ENCODE measurements at regions not wholly inside any gene's neighbourhood (a gene's known extent, or its start where the extent isn't known, plus 50 kb on each side); places are given as distances from the start of the nearest gene placed in this dataset.

DNA sequence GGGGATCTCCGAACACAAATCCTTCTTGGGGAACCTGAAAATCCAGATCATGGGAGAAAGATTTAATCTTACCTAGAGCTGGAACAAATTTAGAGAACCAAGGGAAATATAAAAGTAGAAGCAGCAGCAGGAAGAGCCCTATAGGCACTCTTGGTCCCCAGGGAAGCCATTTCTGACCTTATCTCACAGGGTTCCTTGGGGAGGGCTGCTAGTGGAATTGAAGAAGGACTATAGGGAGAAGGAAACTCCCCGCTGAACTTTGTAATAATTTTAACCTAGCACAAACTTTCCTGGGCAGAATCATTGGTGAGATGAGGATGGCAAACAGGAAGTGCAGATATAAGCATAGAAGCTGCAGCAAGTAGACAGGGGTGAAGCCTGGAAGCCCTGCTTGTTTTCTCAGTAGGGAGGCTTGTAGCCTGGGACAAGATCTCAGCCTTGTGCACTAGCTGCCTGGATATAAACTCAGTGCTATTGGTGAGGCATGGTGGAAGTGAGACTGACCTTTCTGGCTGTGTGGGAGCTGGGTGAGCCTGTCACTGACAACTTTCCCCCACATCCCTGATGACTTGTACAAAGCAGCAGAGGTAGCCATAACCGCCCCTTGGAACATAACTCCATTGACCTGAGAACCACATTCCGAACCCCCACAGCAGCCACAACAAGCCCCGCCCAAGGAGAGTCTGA is 343.0 kb upstream of the TGFBR2 start:
- DNase-seq (ENCODE audit: low read depth in 2 of 2): no peak

DNA sequence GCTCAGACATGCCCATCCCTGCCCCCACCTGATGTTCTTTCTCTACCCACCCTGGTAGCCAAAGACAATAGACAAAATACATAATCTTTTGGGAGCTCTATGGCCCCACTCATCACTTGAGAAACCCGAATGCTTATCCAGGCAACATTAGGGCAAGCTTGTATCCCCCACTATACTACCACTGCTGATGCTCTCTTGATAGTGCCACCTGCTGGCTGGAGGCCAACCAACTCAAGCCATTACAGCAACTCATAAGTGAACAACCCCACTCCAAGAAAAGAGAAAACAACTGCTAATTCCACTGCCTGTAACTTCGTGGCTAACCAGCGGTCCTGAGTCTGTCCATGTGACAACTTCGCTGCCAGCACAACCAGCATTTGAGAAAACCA is 342.5 kb upstream of the TGFBR2 start:
- DNase-seq (ENCODE audit: low read depth in 2 of 2): no peak

DNA sequence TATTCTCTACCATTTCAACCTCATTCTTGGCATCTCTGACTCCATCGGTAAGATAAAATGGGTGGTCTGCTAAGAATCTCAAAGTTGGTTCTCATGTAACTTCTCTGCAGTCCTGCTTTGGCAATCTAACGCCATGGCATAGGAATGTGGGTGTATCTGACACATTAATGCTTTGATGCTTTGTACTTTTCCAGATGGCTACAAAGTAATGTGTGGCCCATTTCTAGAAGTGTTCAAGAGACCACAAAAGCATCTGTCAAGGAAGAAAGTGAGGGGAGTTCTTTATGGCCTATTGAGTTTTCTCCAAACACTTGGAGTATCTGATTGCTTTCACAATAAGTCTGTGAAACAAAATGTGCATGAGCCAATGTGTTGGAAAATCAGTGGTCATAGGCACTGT is 339.9 kb upstream of the TGFBR2 start:
- no peak for DNase-seq (ENCODE audit: low read depth in 2 of 2)

DNA sequence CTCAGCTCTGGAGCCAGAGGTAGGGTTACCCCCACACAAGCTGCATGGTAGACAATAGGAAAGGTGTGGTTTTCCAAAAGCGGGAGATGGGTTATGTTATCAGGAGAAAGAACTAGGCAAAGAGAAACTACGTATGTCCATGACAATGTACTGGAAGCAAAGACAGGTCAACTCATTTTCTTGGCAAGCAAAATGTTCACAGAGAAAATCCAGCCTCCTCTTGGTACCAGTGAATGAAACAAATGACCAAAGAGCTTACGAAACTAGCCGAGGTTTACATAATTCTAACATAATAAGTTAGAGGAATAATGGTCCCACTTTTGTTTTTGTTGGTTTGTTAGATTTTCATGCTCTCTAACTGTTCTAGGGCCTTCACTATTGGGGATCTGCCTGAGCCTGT is 338.1 kb upstream of the TGFBR2 start:
- DNase-seq (ENCODE audit: low read depth in 2 of 2): no peak

DNA sequence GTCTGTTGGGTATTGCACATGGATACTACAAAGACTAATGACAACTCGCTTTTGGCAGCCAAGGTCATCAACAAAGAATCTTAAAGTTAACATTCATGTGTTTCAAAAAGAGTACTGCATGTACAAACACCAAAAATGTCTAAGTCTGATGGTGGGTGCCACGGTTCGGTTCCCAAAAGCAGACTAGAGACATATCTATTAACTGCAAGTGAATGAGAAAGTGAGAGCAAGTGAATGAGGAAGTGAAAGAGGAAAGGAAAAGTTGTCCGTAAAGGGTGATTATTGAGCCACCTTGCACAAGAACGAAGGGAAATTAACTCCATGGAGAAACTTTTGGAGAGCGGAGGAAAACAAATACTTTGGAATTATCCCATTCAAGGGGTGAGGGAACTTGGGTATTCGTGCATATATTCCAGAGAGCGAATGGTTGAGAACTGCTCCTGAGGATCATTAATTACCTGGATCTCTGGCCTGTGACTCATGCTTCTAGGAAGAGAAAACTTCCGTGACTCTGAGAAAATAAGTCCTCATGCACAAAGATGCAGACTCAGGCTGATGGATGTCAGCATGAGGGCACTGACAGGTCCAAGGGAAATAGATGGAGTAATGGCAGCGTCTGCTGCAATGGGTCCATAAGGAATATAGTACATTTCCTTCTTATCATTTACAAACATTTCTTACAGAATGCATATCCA is 336.5 kb upstream of the TGFBR2 start:
- DNase-seq (ENCODE audit: low read depth in 2 of 2): no peak

DNA sequence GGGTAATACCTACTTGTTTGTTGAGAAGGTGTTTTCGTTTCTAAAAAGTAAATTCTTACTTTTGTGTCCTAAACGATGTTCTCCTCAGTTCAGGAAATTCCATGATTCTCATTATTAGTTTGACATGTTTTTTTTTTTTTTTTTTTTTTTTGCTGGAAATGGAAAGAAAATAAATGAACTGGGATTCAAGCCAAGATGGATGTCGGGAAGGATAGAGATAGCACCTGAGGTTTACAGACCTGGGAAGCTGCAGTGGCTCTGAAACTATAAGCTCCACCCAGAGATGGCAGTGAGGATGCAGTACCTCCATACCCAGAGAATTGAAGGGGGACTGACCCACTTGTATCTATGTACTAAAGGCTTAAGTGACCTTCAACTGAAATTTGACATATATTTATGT is 334.6 kb upstream of the TGFBR2 start:
- no peak for DNase-seq (ENCODE audit: low read depth in 2 of 2)

DNA sequence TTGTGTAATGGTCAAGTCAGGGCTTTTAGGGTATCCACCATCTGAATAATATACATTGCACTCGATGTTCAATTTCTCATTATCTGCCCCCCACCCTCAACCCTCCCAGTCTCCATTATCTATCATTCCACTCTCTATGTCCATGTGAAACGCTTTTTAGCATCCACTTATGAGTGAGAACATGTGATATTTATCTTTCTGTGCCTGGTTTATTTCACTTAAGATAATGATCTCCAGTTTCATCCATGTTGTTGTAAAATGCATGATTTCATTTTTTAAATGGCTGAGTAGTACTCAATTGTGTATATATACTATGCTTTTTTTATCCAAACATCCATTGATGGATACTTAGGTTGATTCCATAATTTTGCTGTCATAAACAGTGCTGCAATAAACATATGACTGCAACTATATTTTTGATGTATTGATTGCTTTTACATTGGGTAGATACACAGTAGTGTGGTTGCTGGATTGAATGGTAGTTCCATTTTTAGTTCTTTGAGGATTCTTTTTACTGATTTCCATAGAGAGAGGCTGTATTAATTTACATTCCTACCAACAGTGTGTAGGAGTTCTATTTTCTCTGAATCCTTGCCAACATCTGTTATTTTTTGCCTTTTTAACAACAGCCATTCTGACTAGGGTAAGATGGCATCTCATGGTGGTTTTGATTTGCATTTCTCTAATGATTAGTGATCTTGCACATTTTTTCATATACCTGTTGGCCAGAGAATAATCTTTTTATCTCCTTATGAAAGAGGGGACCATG is 332.9 kb upstream of the TGFBR2 start:
- no peak for DNase-seq (ENCODE audit: low read depth in 2 of 2)

DNA sequence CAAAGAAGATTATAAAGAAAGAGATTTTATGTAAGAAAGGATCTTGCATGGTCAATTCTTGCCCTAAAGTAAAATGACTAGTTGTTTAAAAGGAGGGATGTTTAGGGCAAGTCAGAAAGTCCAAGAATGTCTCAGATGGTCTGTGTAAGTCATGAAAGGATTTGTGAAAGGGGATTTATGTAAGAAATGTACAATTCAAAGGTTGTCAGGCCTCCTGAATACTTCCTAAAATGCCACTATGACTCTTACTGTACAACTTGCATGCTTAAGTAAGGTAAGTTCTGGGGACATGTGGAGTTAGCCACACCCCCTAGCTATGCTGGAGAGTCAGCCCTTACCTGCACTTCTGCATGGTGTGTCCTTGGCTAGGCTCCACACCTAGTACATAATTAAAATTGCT is 328.9 kb upstream of the TGFBR2 start:
- DNase-seq (ENCODE audit: low read depth in 2 of 2): no peak

DNA sequence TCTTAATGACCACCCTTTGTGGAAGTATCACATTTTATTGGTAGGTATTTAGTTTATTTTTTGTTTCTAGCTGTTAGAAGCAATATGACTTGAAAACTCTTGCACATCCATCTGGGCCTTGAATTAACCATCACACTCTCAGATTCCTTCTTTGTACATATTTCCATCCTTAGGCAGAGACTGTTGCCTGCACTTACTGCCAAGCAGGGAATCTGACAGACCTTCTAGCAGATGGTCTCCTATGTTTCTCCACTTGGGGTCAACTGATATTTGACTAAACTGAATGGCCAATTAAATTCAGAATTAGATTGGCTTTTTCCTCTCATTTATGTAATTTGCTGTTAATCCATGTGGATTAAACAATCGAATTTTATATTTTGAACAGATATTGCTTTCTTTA is 324.9 kb upstream of the TGFBR2 start:
- DNase-seq (ENCODE audit: low read depth in 2 of 2): no peak

DNA sequence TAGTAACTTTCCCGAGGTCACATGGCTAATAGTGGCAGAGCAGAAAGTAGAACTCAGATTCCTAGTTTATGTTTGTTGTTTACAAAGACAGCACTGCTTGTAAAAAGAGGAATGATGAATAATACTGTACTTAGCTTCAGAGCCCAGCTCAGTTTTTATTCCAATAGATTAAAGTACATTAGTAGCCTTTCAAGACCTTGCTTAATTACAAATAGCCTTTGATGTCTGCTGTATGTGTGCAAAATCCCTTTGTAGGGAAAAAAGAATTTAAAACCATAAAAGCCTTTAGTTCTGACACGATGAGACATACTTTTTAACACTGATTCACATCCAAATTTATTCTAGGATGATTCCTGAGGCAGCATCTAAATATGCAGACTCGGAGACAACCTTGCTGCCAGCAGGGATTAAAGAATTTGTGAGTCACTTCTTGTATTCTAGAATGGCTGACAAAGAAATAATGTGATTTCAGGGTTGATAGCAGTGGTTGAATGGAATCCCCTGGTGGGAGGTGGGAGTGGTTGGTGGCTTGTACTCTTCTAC is 324.2 kb upstream of the TGFBR2 start:
- DNase-seq (ENCODE audit: low read depth in 2 of 2): no peak

DNA sequence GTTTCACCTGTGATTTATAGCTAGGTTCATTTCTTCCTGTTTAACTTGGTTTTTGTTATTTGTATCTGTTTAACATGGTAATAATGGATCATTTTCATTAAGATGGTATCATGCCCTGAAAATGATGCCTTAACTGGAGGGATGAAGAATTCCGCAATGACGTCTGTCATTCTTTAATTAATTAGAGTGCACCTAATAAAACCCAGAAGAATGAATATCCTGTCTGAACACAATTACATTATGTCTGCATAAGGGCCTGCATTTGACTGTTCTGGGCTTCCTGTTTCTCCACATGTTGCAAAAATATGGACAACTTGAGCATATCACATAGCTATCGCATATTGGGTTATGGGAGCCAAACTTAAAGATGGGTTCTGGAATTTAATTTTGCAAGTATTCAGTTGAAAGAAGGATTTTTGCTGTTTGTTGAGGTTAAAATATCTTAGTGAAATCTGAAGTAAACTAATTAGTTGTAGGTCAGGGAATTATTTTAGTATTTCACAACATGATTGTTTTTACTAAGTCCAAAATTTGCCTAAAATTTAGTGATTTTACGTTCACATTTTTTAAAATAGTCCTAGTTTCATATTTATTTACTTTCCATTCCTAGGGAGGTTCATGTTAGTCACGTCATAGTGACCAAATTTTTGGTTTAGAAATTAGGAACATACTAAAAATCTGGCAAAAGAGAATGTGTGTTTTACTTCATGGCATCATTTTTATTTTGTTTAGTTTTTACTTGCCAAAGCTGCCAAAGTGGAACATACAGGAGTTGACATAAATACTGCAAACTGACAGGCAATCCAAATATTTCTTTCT is 321.0 kb upstream of the TGFBR2 start:
- DNase-seq (ENCODE audit: low read depth in 2 of 2): no peak

DNA sequence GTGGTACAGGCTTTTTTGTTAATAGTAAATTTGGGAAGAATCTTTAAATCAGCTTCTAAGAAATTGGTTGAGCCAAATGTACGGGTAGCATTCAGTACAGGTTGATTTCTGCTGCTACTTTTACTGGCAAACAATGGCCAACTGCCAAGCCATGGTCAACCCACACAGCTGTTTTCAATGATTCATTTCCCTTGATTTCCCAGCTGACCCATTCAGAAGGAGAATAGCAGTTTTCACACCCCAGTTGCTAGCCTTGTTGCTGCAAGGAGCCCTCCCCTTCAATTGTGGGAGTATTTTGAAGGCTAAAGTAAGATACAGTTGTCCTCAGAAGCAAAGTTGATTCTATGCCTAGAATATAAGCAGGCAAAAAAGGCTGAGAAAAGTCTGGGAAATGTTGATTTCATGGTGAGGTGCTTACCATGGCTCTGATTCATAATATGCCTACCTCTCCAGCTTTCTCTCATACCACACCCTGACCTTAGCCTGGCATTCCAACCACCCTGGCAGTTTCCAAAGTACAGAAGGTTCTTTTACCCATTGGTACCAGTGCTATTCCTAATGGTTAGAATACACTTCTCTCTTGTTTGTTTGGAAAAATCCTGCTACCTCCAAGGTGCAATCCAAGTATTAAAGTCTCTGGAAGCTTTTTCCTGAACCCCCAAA is 320.3 kb upstream of the TGFBR2 start:
- DNase-seq (ENCODE audit: low read depth in 2 of 2): no peak

DNA sequence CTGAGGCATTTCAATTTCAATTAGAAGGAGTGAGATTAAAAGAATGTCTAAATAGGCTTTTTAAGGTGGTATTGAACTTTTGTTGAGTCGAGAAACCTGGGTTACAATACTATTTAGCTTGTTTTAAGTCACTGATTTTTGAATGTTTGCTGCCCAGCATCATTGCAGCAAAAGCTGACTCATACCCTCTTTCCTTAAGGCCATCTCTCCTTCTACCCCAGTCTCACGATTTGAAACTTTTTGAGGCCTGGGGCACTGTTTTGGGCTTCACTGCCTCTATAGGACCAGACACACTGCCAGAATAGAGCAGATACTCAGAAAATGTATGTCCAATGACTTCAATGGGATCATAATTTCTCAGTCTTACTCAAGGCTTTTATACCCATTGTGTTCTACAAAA is 319.6 kb upstream of the TGFBR2 start:
- no peak for DNase-seq (ENCODE audit: low read depth in 2 of 2)

DNA sequence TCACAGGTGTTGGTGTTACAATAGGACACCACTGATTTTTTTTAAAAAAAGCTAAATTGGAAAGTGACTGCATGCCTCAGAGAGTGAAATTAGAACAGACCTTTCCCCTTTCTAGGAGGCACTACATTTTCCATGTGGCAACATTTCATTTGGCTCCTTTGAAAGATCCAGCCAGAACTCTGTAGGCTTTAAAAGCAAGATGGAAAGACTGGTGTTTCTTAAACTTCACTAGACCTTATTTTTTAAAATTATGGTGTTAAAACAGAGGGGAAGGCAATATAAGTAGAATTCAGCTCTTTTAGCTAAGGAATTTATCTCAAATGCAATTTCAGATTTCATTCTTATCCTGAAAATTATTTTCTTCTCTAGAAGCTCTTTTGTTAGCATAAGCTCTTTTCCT is 317.6 kb upstream of the TGFBR2 start:
- DNase-seq (ENCODE audit: low read depth in 2 of 2): no peak

DNA sequence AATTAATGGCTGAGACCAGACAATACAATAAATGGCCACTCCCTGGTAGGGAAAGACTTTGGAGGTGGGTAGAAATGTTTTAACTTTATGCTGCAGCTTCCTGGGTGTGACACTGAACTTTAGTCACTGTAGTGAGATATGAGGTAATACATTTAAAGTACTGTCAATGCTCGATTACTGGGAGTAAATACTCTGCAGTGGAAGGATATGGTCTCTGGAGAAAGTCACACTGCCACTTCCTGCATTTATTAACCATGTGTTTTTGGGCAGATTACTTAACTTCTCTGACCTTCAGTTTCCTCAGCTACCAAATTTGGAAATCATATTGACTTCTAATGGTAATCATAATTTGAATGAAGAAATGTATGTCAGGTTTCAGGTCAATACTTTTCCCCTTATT is 317.1 kb upstream of the TGFBR2 start:
- no peak for DNase-seq (ENCODE audit: low read depth in 2 of 2)

DNA sequence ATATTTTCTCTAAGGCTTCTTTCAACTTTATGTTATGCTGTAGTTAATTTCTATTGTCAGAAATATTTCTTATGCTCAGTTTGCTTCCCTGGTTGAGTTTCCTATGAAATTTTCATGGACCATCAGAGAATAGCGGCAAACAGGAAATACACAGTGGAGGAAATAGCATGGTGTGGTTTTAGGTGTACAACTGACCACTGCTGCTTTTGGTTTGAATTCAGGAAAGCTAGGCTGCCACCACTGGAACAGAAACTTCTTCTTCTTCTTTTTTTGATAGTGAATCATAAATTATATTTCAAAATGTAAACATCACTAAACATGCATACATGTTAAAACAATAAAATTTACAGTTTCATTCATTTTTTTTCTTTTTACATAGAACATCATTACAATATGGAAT is 316.6 kb upstream of the TGFBR2 start:
- DNase-seq (ENCODE audit: low read depth in 2 of 2): no peak

DNA sequence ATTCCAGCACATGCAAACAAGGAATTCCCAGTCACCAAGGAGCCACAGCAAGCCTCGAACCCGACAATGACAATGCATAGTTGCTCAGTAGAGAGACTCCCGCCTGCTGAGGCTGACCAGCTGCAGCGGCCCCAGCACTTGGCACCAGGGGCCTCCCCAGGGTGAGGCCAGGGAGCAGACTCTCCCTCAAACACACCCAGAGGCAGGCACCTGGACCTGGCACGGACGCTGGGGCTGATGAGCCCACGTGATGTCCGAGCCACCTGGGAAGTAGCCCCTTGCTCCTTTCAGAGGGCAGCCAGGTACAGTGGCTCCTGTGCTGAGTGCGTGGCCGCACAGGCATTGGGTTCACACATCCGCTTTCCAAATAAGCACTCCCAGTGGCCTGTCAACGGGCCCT is 315.9 kb upstream of the TGFBR2 start:
- no peak for DNase-seq (ENCODE audit: low read depth in 2 of 2)

DNA sequence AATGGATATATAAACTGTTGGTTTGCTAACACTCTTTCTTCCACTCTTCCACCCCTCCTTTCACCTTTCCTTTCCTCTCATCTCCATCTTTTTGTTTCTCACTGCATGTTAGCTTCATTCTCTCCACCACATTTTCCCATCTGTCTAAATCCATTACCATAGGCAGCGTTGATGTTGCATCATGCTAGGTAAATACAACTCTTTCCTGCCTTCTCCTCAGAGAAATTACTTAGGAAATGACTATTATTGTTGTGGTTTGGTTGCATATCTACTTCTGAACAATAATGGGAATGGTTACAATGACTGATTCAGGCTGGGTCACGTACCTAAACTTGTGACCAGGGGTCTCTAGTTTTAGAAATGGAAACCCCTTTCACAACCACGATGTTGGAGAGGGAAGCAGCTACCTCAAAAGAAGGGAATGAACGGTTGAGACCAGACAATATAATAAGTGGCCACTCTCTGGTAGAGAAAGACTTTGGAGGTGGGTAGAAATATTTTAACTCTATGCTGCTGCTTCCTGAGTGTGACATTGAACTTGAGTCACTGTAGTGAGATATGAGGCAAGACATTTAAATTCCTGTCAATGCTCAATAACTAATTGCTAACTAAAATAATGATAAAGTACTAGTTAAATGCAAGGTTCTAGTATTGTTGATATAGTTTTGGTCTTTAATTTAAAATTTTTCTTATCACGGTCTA is 314.1 kb upstream of the TGFBR2 start:
- DNase-seq (ENCODE audit: low read depth in 2 of 2): no peak

DNA sequence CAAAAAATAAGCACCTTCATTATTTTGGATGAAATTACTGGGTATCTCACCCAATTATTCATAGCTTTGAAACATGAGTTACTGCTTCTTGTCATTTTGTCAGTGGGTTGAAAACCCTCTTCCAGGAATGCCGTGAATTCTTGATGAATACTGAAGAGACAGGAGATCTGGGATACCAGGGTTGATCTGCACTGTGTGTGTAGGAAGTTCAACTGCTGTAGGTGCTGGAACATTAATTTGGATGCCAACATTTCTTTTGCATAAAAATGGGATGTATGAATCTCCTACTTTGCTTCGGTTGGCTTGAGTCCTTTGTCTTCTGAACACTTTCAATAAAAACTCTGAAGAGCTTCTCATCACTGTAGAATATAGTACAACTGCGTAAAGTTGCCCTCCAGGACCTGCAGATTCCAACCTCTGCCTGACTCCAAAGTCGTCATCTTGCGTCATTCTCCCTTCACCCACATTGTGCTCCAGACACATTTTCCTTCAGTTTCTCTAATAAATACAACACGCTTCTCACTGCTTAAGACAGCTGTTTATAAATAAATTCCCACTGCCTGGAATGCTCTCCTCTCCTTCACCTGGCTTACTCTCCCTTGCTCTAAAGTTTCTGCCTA is 312.7 kb upstream of the TGFBR2 start:
- no peak for DNase-seq (ENCODE audit: low read depth in 2 of 2)

DNA sequence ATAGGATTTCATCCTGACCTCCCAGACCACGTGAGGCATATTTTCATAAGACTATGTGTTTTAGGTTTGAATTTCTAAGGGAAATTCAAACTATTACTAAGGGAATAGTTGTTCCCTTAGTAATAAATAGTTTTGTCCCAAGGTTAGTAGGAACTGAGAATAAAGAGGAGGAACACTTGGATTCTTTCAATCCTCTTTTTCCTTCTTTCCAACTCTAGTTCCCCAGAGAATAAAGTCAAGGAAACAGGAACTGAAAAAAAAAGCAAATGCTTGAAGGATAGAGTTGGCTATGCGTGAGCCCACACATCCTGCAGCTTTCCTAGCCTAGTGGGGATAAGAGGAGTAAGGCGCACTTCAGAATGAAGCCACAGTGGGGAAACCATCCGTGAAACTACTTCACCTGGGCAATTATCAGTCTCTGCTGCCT is 312.1 kb upstream of the TGFBR2 start:
- DNase-seq (ENCODE audit: low read depth in 2 of 2): no peak
